ENCODE measurements at regions not wholly inside any gene's neighbourhood (a gene's known extent, or its start where the extent isn't known, plus 50 kb on each side); places are given as distances from the start of the nearest gene placed in this dataset.

- DNase-seq, result no peak
- Histone ChIP-seq H3K9me3 (replicated peaks in 1 of 3) (no peaks in the 10 kb centered on the region), H3K4me1 (replicated peaks in 1 of 2) (no peaks in the 10 kb centered on the region), H3K4me3 (no peak overlapping the region), H3K27ac (no peak overlapping the region), H3K27me3 (no peaks in the 10 kb centered on the region), H3K36me3 (replicated peaks in 1 of 2) (no peaks in the 10 kb centered on the region)
- 60 to 78% (median 70%) methylated on average over 2 of the region's 2 CpGs for WGBS, 4 donors
- TF ChIP-seq CTCF (IDR thresholded peaks at IDR 0.05) (no peak), POLR2A (IDR thresholded peaks at IDR 0.05) (no peak)
- intact Hi-C loops (cut with DNase I), result no loop called here
Measured at GRCh38 chr3:153906366-153906765, 214.8 kb upstream of the ARHGEF26 start.

- DNase-seq, result no peak
- no peaks in the 10 kb centered on the region for H3K9me3 ChIP-seq (replicated peaks in 1 of 3)
- H3K4me1 ChIP-seq (replicated peaks in 1 of 2), result no peaks in the 10 kb centered on the region
- intact Hi-C loops (cut with DNase I), result no loop called here
- no peak for TF ChIP-seq CTCF (IDR thresholded peaks at IDR 0.05)
- no peak for TF ChIP-seq POLR2A (IDR thresholded peaks at IDR 0.05)
- no peak overlapping the region for H3K4me3 ChIP-seq
- H3K27ac ChIP-seq, result no peak overlapping the region
- no peaks in the 10 kb centered on the region for H3K36me3 ChIP-seq (replicated peaks in 1 of 2)
- H3K27me3 ChIP-seq, result no peaks in the 10 kb centered on the region
- 59 to 92% (median 69%) methylated on average over 1 of the region's 1 CpG for WGBS, 4 donors
Measured at GRCh38 chr3:153910387-153910786, 210.8 kb upstream of the ARHGEF26 start.

- no peaks in the 10 kb centered on the region for H3K4me1 ChIP-seq (replicated peaks in 1 of 2)
- H3K9me3 ChIP-seq (replicated peaks in 1 of 3), result no peaks in the 10 kb centered on the region
- intact Hi-C loops (cut with DNase I), result no loop called here
- no peaks in the 10 kb centered on the region for H3K27me3 ChIP-seq
- H3K36me3 ChIP-seq (replicated peaks in 1 of 2), result no peaks in the 10 kb centered on the region
- H3K27ac ChIP-seq, result no peak overlapping the region
- TF ChIP-seq POLR2A (IDR thresholded peaks at IDR 0.05) (no peak), CTCF (IDR thresholded peaks at IDR 0.05) (no peak)
- no peak for DNase-seq
- H3K4me3 ChIP-seq, result no peak overlapping the region
- WGBS, 4 donors, result 80 to 85% (median 81%) methylated on average over 2 of the region's 2 CpGs
Measured at GRCh38 chr3:153911116-153911515, 210.1 kb upstream of the ARHGEF26 start.

GRCh38 chr3:153919773-153920172 is 201.4 kb upstream of the ARHGEF26 start:
- TF ChIP-seq CTCF (IDR thresholded peaks at IDR 0.05) (no peak), POLR2A (IDR thresholded peaks at IDR 0.05) (no peak)
- Histone ChIP-seq H3K4me1 (replicated peaks in 1 of 2) (no peaks in the 10 kb centered on the region), H3K27ac (no peak overlapping the region), H3K4me3 (no peak overlapping the region), H3K27me3 (no peaks in the 10 kb centered on the region), H3K9me3 (replicated peaks in 1 of 3) (no peaks in the 10 kb centered on the region), H3K36me3 (replicated peaks in 1 of 2) (no peaks in the 10 kb centered on the region)
- DNase-seq, result no peak
- intact Hi-C loops (cut with DNase I), result no loop called here
- WGBS, 4 donors, result 58 to 86% (median 80%) methylated on average over 1 of the region's 1 CpG

All from adrenal gland (tissue), 9 donors.